ENCODE measurements at regions not wholly inside any gene's neighbourhood (a gene's known extent, or its start where the extent isn't known, plus 50 kb on each side); places are given as distances from the start of the nearest gene placed in this dataset.

DNA sequence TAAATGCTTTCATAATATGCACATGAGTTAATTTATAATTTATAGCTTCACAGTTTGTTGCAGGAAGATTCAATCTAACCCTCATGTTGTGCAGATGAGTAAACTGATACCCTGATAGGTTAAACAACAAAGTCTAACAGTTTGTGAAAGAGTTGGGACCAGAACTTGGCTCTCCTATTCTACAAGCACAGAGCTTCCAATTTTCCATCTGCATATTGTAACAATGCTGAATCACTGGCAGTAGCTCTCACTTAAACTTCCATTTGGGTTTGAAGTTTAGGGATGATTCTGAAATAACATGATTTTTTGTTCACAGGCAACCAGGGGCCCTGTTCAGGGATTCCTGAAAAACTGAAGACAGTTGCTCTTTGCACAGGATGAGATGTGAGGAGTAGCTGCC lies 179.3 kb downstream of the XPNPEP1 start:
- TF ChIP-seq, protein P1, sequence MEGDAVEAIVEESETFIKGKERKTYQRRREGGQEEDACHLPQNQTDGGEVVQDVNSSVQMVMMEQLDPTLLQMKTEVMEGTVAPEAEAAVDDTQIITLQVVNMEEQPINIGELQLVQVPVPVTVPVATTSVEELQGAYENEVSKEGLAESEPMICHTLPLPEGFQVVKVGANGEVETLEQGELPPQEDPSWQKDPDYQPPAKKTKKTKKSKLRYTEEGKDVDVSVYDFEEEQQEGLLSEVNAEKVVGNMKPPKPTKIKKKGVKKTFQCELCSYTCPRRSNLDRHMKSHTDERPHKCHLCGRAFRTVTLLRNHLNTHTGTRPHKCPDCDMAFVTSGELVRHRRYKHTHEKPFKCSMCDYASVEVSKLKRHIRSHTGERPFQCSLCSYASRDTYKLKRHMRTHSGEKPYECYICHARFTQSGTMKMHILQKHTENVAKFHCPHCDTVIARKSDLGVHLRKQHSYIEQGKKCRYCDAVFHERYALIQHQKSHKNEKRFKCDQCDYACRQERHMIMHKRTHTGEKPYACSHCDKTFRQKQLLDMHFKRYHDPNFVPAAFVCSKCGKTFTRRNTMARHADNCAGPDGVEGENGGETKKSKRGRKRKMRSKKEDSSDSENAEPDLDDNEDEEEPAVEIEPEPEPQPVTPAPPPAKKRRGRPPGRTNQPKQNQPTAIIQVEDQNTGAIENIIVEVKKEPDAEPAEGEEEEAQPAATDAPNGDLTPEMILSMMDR (tag by site-specific recombination; IDR thresholded peaks at IDR 0.05), result no peak
- TF ChIP-seq ZNF274 (IDR thresholded peaks at IDR 0.05; ENCODE audit: low read length) (no peak), ZNF274 (tag by site-specific recombination; IDR thresholded peaks at IDR 0.05; ENCODE audit: borderline replicate concordance) (no peak), TCF7L2 (IDR thresholded peaks at IDR 0.05; ENCODE audit: borderline replicate concordance, low read depth, low read length) (no peak), ZNF501 (tag by site-specific recombination; IDR thresholded peaks at IDR 0.05) (no peak), ZNF707 (tag by site-specific recombination; IDR thresholded peaks at IDR 0.05) (no peak), ZNF19 (tag by site-specific recombination; IDR thresholded peaks at IDR 0.05; ENCODE audit: low read depth) (no peak), REPIN1 (tag by site-specific recombination; IDR thresholded peaks at IDR 0.05; ENCODE audit: low read depth) (no peak), BCL11A (tag by site-specific recombination; IDR thresholded peaks at IDR 0.05; ENCODE audit: low read depth) (no peak), MEIS1 (CRISPR knock-in tag; IDR thresholded peaks at IDR 0.05; ENCODE audit: borderline replicate concordance) (no peak)
- TF ChIP-seq, protein P2, sequence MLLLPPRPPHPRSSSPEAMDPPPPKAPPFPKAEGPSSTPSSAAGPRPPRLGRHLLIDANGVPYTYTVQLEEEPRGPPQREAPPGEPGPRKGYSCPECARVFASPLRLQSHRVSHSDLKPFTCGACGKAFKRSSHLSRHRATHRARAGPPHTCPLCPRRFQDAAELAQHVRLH (tag by site-specific recombination; IDR thresholded peaks at IDR 0.05), result no peak
- TF ChIP-seq, protein P3, sequence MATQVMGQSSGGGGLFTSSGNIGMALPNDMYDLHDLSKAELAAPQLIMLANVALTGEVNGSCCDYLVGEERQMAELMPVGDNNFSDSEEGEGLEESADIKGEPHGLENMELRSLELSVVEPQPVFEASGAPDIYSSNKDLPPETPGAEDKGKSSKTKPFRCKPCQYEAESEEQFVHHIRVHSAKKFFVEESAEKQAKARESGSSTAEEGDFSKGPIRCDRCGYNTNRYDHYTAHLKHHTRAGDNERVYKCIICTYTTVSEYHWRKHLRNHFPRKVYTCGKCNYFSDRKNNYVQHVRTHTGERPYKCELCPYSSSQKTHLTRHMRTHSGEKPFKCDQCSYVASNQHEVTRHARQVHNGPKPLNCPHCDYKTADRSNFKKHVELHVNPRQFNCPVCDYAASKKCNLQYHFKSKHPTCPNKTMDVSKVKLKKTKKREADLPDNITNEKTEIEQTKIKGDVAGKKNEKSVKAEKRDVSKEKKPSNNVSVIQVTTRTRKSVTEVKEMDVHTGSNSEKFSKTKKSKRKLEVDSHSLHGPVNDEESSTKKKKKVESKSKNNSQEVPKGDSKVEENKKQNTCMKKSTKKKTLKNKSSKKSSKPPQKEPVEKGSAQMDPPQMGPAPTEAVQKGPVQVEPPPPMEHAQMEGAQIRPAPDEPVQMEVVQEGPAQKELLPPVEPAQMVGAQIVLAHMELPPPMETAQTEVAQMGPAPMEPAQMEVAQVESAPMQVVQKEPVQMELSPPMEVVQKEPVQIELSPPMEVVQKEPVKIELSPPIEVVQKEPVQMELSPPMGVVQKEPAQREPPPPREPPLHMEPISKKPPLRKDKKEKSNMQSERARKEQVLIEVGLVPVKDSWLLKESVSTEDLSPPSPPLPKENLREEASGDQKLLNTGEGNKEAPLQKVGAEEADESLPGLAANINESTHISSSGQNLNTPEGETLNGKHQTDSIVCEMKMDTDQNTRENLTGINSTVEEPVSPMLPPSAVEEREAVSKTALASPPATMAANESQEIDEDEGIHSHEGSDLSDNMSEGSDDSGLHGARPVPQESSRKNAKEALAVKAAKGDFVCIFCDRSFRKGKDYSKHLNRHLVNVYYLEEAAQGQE (tag by site-specific recombination; IDR thresholded peaks at IDR 0.05), result no peak
